ENCODE measurements at regions not wholly inside any gene's neighbourhood (a gene's known extent, or its start where the extent isn't known, plus 50 kb on each side); places are given as distances from the start of the nearest gene placed in this dataset.

GRCh38 chr15:89406940-89407607, 72.5 kb upstream of the POLG start:
- intact Hi-C loops (cut with DNase I): no loop called here
- DNase-seq: no peak
- Histone ChIP-seq H3K4me1 (peaks cover 17 to 44% of the 10 kb centered on the region in 2 donors), H3K36me3 (no peaks in the 10 kb centered on the region), H3K27me3 (peaks cover 96 to 100% of the 10 kb centered on the region in 2 donors), H3K4me3 (no peak overlapping the region), H3K9me3 (no peaks in the 10 kb centered on the region), H3K27ac (no peak overlapping the region)
- no peak for ATAC-seq
- TF ChIP-seq, protein P1, sequence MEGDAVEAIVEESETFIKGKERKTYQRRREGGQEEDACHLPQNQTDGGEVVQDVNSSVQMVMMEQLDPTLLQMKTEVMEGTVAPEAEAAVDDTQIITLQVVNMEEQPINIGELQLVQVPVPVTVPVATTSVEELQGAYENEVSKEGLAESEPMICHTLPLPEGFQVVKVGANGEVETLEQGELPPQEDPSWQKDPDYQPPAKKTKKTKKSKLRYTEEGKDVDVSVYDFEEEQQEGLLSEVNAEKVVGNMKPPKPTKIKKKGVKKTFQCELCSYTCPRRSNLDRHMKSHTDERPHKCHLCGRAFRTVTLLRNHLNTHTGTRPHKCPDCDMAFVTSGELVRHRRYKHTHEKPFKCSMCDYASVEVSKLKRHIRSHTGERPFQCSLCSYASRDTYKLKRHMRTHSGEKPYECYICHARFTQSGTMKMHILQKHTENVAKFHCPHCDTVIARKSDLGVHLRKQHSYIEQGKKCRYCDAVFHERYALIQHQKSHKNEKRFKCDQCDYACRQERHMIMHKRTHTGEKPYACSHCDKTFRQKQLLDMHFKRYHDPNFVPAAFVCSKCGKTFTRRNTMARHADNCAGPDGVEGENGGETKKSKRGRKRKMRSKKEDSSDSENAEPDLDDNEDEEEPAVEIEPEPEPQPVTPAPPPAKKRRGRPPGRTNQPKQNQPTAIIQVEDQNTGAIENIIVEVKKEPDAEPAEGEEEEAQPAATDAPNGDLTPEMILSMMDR (IDR thresholded peaks at IDR 0.05): no peak

GRCh38 chr15:89406218-89406939, 71.8 kb upstream of the POLG start:
- Histone ChIP-seq H3K9me3 (no peaks in the 10 kb centered on the region), H3K27me3 (peaks cover 96 to 100% of the 10 kb centered on the region in 2 donors), H3K36me3 (no peaks in the 10 kb centered on the region), H3K4me1 (peaks cover 15 to 47% of the 10 kb centered on the region in 2 donors), H3K27ac (no peak overlapping the region), H3K4me3 (peak overlapping the region in 1 of 2 donors; percentile 13)
- TF ChIP-seq, protein P1 (IDR thresholded peaks at IDR 0.05): no peak
- no peak for DNase-seq
- ATAC-seq: no peak
- intact Hi-C loops (cut with DNase I): no loop called here

DNA sequence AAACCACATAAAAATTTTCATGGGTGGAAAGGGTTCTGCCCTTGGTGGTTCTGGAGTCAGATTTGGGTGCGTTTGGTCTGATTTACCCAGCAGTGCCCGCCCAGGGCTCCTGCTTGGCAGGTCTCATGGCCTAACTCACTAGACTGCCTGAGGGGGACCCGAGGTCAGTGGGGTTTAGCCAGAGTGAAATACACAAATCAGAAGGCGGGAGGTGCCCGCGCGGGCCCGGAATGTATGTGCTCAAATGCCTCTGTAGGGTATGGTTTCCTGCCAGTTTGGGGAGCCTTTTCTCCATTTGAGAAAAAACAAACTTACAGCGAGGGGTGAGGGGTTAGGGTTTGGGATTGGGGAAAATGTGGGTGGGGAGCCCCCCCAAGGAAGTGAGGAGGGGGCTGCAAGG, 70.9 kb upstream of the POLG start:
- ATAC-seq (no peak), DNase-seq (no peak)
- H3K27ac ChIP-seq: no peak overlapping the region
- no peaks in the 10 kb centered on the region for H3K36me3 ChIP-seq
- intact Hi-C loops (cut with DNase I): no loop called here
- peaks cover 11 to 47% of the 10 kb centered on the region in 2 donors for H3K4me1 ChIP-seq
- no peaks in the 10 kb centered on the region for H3K9me3 ChIP-seq
- H3K27me3 ChIP-seq: peaks cover 96 to 100% of the 10 kb centered on the region in 2 donors
- H3K4me3 ChIP-seq: no peak overlapping the region
- TF ChIP-seq, protein P1 (IDR thresholded peaks at IDR 0.05): no peak

DNA sequence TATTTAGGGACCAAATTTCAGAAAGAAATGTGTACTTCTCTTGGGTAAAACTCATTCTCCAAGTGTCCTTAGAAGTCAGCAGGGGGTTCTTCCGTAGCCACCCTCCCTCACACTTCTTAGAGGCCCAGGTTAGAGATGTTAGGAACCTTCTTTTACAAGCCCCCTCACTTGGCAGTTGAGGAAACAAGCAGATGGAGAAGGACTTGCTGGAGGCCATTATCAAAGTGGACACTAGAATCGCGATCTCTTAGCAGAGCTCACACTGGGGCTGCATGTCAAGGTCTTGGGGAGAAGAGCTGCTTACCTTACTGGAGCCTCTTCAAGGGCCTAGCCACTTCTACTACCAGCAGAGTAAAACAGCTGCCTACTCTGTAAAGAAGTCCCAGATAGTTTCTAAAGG, 69.4 kb upstream of the POLG start:
- intact Hi-C loops (cut with DNase I): no loop called here
- DNase-seq (no peak), ATAC-seq (no peak)
- H3K4me1 ChIP-seq: peaks cover 15 to 57% of the 10 kb centered on the region in 2 donors
- TF ChIP-seq, protein P1 (IDR thresholded peaks at IDR 0.05): no peak
- H3K27me3 ChIP-seq: peaks cover 96 to 100% of the 10 kb centered on the region in 2 donors
- no peak overlapping the region for H3K4me3 ChIP-seq
- no peak overlapping the region for H3K27ac ChIP-seq
- H3K9me3 ChIP-seq: no peaks in the 10 kb centered on the region
- no peaks in the 10 kb centered on the region for H3K36me3 ChIP-seq

- peaks cover 93 to 100% of the 10 kb centered on the region in 2 donors for H3K27me3 ChIP-seq
- TF ChIP-seq, protein P1 (IDR thresholded peaks at IDR 0.05): no peak
- no peak overlapping the region for H3K27ac ChIP-seq
- H3K4me3 ChIP-seq: no peak overlapping the region
- ATAC-seq (no peak), DNase-seq (no peak)
- no peaks in the 10 kb centered on the region for H3K9me3 ChIP-seq
- H3K4me1 ChIP-seq: peaks cover 15 to 43% of the 10 kb centered on the region in 2 donors
- intact Hi-C loops (cut with DNase I): no loop called here
- H3K36me3 ChIP-seq: no peaks in the 10 kb centered on the region
Observed at GRCh38 chr15:89402518-89402805, 67.8 kb upstream of the POLG start.

Data from left lung (tissue), 4 donors.